ENCODE measurements at regions not wholly inside any gene's neighbourhood (a gene's known extent, or its start where the extent isn't known, plus 50 kb on each side); places are given as distances from the start of the nearest gene placed in this dataset.
A peak's percentile ranks its signal among the peaks of the same experiment; 100 is the strongest.

DNA sequence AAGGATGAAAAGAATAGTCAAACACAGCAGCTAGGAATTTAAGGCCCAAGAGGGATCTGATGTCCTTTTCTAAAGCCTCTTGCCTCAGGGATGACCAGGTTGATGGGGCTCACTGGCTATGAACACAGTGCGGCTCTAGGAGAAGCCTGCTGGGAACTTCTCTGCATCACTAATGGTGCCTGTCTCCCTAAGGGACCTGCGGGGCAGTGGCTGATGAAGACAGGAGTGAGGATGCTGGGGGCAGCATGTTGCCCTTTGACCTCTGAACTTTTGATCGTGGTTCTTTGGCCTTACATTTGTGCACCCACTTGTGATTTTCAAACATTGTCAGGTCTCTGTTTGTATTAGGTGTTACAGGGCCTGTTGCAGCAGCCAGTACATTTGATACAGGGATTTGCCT lies 64.9 kb upstream of the KLHL25 start:
- no peak for FAIRE-seq
- Histone ChIP-seq H3K36me3 (ENCODE audit: control insufficient read depth, insufficient read depth, low read length) (no peaks in the 10 kb centered on the region), H3K27me3 (ENCODE audit: control insufficient read depth, insufficient read depth, low read length) (no peaks in the 10 kb centered on the region), H3K4me3 (ENCODE audit: low read depth, low read length) (no peak overlapping the region)
- DNase-seq (ENCODE audit: low read depth) = no peak
- TF ChIP-seq, protein P1, sequence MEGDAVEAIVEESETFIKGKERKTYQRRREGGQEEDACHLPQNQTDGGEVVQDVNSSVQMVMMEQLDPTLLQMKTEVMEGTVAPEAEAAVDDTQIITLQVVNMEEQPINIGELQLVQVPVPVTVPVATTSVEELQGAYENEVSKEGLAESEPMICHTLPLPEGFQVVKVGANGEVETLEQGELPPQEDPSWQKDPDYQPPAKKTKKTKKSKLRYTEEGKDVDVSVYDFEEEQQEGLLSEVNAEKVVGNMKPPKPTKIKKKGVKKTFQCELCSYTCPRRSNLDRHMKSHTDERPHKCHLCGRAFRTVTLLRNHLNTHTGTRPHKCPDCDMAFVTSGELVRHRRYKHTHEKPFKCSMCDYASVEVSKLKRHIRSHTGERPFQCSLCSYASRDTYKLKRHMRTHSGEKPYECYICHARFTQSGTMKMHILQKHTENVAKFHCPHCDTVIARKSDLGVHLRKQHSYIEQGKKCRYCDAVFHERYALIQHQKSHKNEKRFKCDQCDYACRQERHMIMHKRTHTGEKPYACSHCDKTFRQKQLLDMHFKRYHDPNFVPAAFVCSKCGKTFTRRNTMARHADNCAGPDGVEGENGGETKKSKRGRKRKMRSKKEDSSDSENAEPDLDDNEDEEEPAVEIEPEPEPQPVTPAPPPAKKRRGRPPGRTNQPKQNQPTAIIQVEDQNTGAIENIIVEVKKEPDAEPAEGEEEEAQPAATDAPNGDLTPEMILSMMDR (IDR thresholded peaks at IDR 0.05; ENCODE audit: insufficient read depth, low read length, severe bottlenecking) = no peak

DNA sequence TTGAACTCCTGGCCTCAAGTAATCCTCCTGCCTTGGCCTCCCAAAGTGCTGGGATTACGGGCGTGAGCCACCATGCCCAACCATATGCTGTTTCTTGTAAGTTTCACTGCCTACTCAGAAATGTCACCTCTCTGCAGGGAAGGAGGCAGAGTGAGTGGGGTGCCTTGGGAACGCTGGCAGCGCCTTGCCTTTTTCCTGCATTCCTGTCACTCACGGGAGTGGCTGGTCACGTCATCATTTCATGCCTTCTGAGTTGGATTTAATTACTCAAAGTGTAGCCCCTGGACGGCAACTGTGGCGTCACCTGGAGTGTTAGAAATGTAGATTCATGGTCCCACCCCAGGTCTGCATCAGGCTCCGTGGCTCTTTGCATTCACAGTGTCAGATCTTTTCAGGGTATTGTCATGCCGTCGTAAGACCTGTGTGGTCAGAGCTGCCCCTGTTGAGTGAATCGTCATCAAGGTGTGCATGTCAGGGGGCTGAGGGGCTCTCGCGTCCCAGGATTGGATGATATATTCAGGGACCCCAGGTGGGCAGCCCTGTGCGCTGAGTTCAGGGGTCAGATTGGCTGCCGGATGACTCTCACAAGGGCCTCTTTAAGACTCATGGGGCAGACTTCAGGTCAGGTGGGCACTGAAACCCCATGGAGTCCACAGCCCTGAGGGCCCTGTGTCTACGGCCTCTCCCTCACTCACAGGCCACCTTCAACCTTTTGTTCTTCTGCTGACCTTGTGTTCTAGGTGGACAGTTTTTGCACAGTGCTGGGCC lies 65.9 kb upstream of the KLHL25 start:
- H3K27me3 ChIP-seq (ENCODE audit: control insufficient read depth, insufficient read depth, low read length) = no peaks in the 10 kb centered on the region
- DNase-seq (ENCODE audit: low read depth) (no peak), FAIRE-seq (no peak)
- no peak overlapping the region for H3K4me3 ChIP-seq (ENCODE audit: low read depth, low read length)
- H3K36me3 ChIP-seq (ENCODE audit: control insufficient read depth, insufficient read depth, low read length) = no peaks in the 10 kb centered on the region
- TF ChIP-seq, protein P1 (IDR thresholded peaks at IDR 0.05; ENCODE audit: insufficient read depth, low read length, severe bottlenecking) = no peak

DNA sequence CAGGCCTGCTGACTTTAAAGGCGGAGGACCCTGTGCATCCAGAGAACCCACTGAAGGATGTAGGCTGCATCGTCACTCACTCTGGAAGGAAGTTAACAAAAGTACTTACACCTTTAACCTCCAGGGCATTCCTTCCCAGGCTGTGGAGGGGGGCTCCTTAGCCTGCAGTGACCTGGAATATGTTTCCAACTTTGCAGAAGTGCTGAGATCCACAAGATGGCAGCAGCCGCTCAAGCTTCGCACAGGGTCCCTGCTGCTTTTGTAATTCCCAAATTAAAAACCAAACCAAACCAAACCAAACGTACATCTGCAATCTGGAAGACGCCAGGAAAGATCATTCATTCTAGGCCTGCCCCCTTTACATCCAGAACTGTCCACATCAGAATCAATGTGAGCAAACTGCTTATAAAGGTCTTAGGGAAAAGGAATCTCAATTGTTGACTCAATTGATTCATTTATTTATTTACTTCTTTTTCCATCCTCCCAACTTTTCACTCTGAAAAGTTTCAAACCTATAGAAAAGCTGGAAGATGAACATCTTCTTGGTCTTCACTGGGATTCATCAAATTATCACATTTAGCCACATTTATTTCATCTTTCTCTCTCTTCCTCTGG lies 70.5 kb upstream of the KLHL25 start:
- Histone ChIP-seq H3K4me3 (ENCODE audit: low read depth, low read length) (no peak overlapping the region), H3K27me3 (ENCODE audit: control insufficient read depth, insufficient read depth, low read length) (no peaks in the 10 kb centered on the region), H3K36me3 (ENCODE audit: control insufficient read depth, insufficient read depth, low read length) (no peaks in the 10 kb centered on the region)
- TF ChIP-seq, protein P1 (IDR thresholded peaks at IDR 0.05; ENCODE audit: insufficient read depth, low read length, severe bottlenecking) = peak; percentile 73
- DNase-seq (ENCODE audit: low read depth) (peak; percentile 33), FAIRE-seq (no peak)

DNA sequence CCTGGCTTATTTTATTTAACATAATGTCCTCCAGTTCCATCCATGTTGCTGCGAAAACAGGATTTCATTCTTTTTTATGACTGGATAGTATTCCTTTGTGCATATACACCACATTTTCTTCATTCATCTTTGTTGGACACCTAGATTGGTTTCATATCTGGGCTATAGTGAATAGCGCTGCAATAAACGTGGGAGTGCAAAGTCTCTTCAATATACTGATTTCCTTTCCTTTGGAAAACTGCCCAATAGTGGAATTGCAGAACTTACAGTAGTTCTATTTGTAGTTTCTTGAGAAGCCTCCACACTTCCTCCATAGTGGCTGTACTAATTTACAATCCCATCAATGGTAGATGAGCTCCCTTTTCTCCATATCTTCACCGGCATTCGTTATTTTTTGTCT lies 72.5 kb upstream of the KLHL25 start:
- no peak for FAIRE-seq
- TF ChIP-seq, protein P1 (IDR thresholded peaks at IDR 0.05; ENCODE audit: insufficient read depth, low read length, severe bottlenecking) = no peak
- no peak for DNase-seq (ENCODE audit: low read depth)
- Histone ChIP-seq H3K4me3 (ENCODE audit: low read depth, low read length) (no peak overlapping the region), H3K36me3 (ENCODE audit: control insufficient read depth, insufficient read depth, low read length) (no peaks in the 10 kb centered on the region), H3K27me3 (ENCODE audit: control insufficient read depth, insufficient read depth, low read length) (no peaks in the 10 kb centered on the region)

DNA sequence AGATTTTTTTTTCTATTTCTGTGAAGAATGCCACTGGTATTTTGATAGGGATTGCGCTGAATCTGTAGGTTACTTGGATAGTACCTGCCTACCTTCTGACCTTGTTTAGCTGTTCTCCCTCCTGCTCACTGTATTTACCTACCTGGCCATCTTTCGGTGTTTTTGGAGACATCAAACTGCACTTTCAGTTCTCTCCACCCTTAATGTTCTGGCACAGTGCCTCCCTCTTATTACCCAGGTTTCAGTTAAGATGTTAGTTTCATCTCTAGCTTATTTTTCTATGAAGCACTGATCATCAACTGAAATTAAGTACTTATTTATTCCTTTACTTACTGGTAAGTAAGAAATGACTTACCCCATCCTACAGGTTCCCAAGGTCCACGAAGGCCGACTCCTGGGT lies 74.4 kb upstream of the KLHL25 start:
- no peak for FAIRE-seq
- TF ChIP-seq, protein P1 (IDR thresholded peaks at IDR 0.05; ENCODE audit: insufficient read depth, low read length, severe bottlenecking) = no peak
- no peak for DNase-seq (ENCODE audit: low read depth)
- no peaks in the 10 kb centered on the region for H3K27me3 ChIP-seq (ENCODE audit: control insufficient read depth, insufficient read depth, low read length)
- H3K36me3 ChIP-seq (ENCODE audit: control insufficient read depth, insufficient read depth, low read length) = no peaks in the 10 kb centered on the region
- no peak overlapping the region for H3K4me3 ChIP-seq (ENCODE audit: low read depth, low read length)

Measured in bronchial epithelial cell (primary cell).